Mesenchymal stem cell (in vitro differentiated cells and primary cell): ENCODE measurements at regions not wholly inside any gene's neighbourhood (a gene's known extent, or its start where the extent isn't known, plus 50 kb on each side); places are given as distances from the start of the nearest gene placed in this dataset.
A peak's percentile ranks its signal among the peaks of the same experiment; 100 is the strongest.

ENCODE experiments used
- DNase-seq: peaks from one replicate; pipeline ENCODE4 v3.0.0-alpha.2; 2013
- H2AFZ ChIP-seq: one replicate; pipeline ENCODE4 v1.6.1; 2013; ENCODE audit warnings: low read depth, mild to moderate bottlenecking, control low read depth, inconsistent platforms, low read length, moderate library complexity
- H2AK5ac ChIP-seq: 2 replicates; pipeline ENCODE4 v1.6.1; 2013; ENCODE audit warnings: low read length, moderate library complexity, mild to moderate bottlenecking, inconsistent platforms; ENCODE audit not compliant: severe bottlenecking
- H2BK120ac ChIP-seq: one replicate; pipeline ENCODE4 v1.6.1; 2013; ENCODE audit warnings: low read depth, mild to moderate bottlenecking, inconsistent platforms, low read length, moderate library complexity
- H2BK12ac ChIP-seq, 2 experiments: one replicate each; pipeline ENCODE4 v1.6.1; 2013; ENCODE audit warnings: inconsistent platforms in 2 of 2, low read length in 2 of 2, mild to moderate bottlenecking in 2 of 2, moderate library complexity in 2 of 2, control low read depth in 1 of 2
- H2BK15ac ChIP-seq: one replicate; pipeline ENCODE4 v1.6.1; 2013; ENCODE audit warnings: mild to moderate bottlenecking, low read depth, inconsistent platforms; ENCODE audit not compliant: poor library complexity, severe bottlenecking
- H2BK5ac ChIP-seq: 2 replicates; pipeline ENCODE4 v1.6.1; 2013; ENCODE audit warnings: low read depth, mild to moderate bottlenecking, low read length, control low read depth, inconsistent platforms; ENCODE audit not compliant: poor library complexity, severe bottlenecking
- H3K14ac ChIP-seq, 2 experiments: one replicate each; pipeline ENCODE4 v1.6.1; 2013; ENCODE audit warnings: inconsistent platforms in 2 of 2, low read length in 2 of 2, control low read depth in 1 of 2, mild to moderate bottlenecking in 1 of 2, moderate library complexity in 1 of 2
- H3K18ac ChIP-seq, 2 experiments: one replicate each; pipeline ENCODE4 v1.6.1; 2013; ENCODE audit warnings: inconsistent platforms in 2 of 2, low read length in 2 of 2, control low read depth in 1 of 2, low read depth in 1 of 2, mild to moderate bottlenecking in 1 of 2
- H3K23ac ChIP-seq, 2 experiments: one replicate each; pipeline ENCODE4 v1.6.1; 2013; ENCODE audit warnings: inconsistent platforms in 2 of 2, low read length in 2 of 2, mild to moderate bottlenecking in 2 of 2, moderate library complexity in 2 of 2, control low read depth in 1 of 2
- H3K27ac ChIP-seq: 2 replicates; pipeline ENCODE4 v1.5.1; 2013; ENCODE audit warnings: mild to moderate bottlenecking, moderate library complexity, low read length, control low read depth, inconsistent platforms; ENCODE audit not compliant: poor library complexity, severe bottlenecking
- H3K27me3 ChIP-seq, 2 experiments: 2 replicates each; pipeline versions ENCODE4 v1.6.1 to v1.7.0; 2013; ENCODE audit warnings: low read length in 2 of 2, mild to moderate bottlenecking in 2 of 2, moderate library complexity in 2 of 2, control low read depth in 1 of 2, inconsistent platforms in 1 of 2; ENCODE audit not compliant: control insufficient read depth in 1 of 2, insufficient read depth in 1 of 2
- H3K36me3 ChIP-seq, 2 experiments: 2 replicates each; pipeline versions ENCODE4 v1.6.1 to v1.7.0; 2013; ENCODE audit warnings: low read length in 2 of 2, control low read depth in 1 of 2, inconsistent platforms in 1 of 2, low read depth in 1 of 2, mild to moderate bottlenecking in 1 of 2; ENCODE audit not compliant: insufficient read depth in 2 of 2, control insufficient read depth in 1 of 2
- H3K4ac ChIP-seq, 2 experiments: one replicate each; pipeline ENCODE4 v1.6.1; 2013; ENCODE audit warnings: inconsistent platforms in 2 of 2, low read length in 2 of 2, mild to moderate bottlenecking in 2 of 2, moderate library complexity in 2 of 2, control low read depth in 1 of 2, low read depth in 1 of 2
- H3K4me1 ChIP-seq: 2 replicates; pipeline ENCODE4 v1.6.1; 2013; ENCODE audit warnings: low read depth, low read length, control low read depth; ENCODE audit not compliant: control insufficient read depth, insufficient read depth
- H3K4me2 ChIP-seq: 2 replicates; pipeline ENCODE4 v1.6.1; 2013; ENCODE audit warnings: low read length, mild to moderate bottlenecking, inconsistent platforms; ENCODE audit not compliant: poor library complexity, severe bottlenecking
- H3K4me3 ChIP-seq, 2 experiments: 2 replicates each; pipeline versions ENCODE4 v1.5.1 to v1.7.0; 2013; ENCODE audit warnings: low read length in 2 of 2, mild to moderate bottlenecking in 2 of 2, control low read depth in 1 of 2, low read depth in 1 of 2; ENCODE audit not compliant: insufficient read depth in 1 of 2
- H3K79me1 ChIP-seq: replicated peaks from 2 replicates; pipeline ENCODE4 v1.6.1; 2013; ENCODE audit warnings: mild to moderate bottlenecking, control low read depth, low read length, inconsistent platforms; ENCODE audit not compliant: poor library complexity, severe bottlenecking
- H3K9ac ChIP-seq: 2 replicates; pipeline ENCODE4 v1.7.0; 2013; ENCODE audit warnings: mild to moderate bottlenecking, low read length, moderate library complexity
- H3K9me3 ChIP-seq: 2 replicates; pipeline ENCODE4 v1.7.0; 2013; ENCODE audit warnings: mild to moderate bottlenecking, low read length; ENCODE audit not compliant: control insufficient read depth
- H4K8ac ChIP-seq: one replicate; pipeline ENCODE4 v1.6.1; 2013; ENCODE audit warnings: inconsistent platforms, mild to moderate bottlenecking, low read length, moderate library complexity
- H4K91ac ChIP-seq: one replicate; pipeline ENCODE4 v1.6.1; 2013; ENCODE audit warnings: mild to moderate bottlenecking, low read length, inconsistent platforms
- WGBS: methylation state at CpG from one replicate; pipeline ENCODE4 v1.1.7; 2013; ENCODE audit warnings: mixed read lengths; 5-methylcytosine and 5-hydroxymethylcytosine counted together

- no peak overlapping the region for H2BK5ac ChIP-seq
- H3K27me3 ChIP-seq = peaks cover 0 to 9% of the 10 kb centered on the region in 2 experiments
- no peak overlapping the region for H3K9ac ChIP-seq
- no peak overlapping the region for H4K8ac ChIP-seq
- H3K36me3 ChIP-seq = no peaks in the 10 kb centered on the region
- H3K23ac ChIP-seq = no peak overlapping the region
- H2AK5ac ChIP-seq = no peak overlapping the region
- H3K14ac ChIP-seq = no peak overlapping the region
- no peaks in the 10 kb centered on the region for H3K9me3 ChIP-seq
- H2AFZ ChIP-seq = no peak overlapping the region
- no peak overlapping the region for H2BK12ac ChIP-seq
- H3K4me2 ChIP-seq = no peak overlapping the region
- no peaks in the 10 kb centered on the region for H3K79me1 ChIP-seq
- no peak overlapping the region for H3K27ac ChIP-seq
- H3K4ac ChIP-seq = no peak overlapping the region
- no peak overlapping the region for H3K4me3 ChIP-seq
- no peak for DNase-seq
- no peak overlapping the region for H2BK15ac ChIP-seq
- no peak overlapping the region for H4K91ac ChIP-seq
- no peak overlapping the region for H3K18ac ChIP-seq
- H2BK120ac ChIP-seq = no peak overlapping the region
- 80% methylated on average over 7 of the region's 7 CpGs for WGBS
- H3K4me1 ChIP-seq = no peaks in the 10 kb centered on the region
Observed at GRCh38 chr3:139252719-139253118, 91.1 kb upstream of the MRPS22 start.

- Histone ChIP-seq H3K18ac (no peak overlapping the region), H4K8ac (no peak overlapping the region), H3K4me3 (no peak overlapping the region), H3K4me2 (no peak overlapping the region), H2BK15ac (no peak overlapping the region), H3K27me3 (peaks cover 0 to 13% of the 10 kb centered on the region in 2 experiments), H3K9ac (no peak overlapping the region), H2BK120ac (no peak overlapping the region), H2AFZ (no peak overlapping the region), H2AK5ac (no peak overlapping the region), H3K23ac (no peak overlapping the region), H2BK5ac (no peak overlapping the region), H4K91ac (no peak overlapping the region), H3K4me1 (no peaks in the 10 kb centered on the region), H3K27ac (no peak overlapping the region), H2BK12ac (no peak overlapping the region), H3K36me3 (no peaks in the 10 kb centered on the region), H3K14ac (no peak overlapping the region), H3K4ac (no peak overlapping the region), H3K9me3 (no peaks in the 10 kb centered on the region), H3K79me1 (no peaks in the 10 kb centered on the region)
- DNase-seq = no peak
- WGBS = 61% methylated on average over 4 of the region's 4 CpGs
Observed at GRCh38 chr3:139258276-139258675, 85.5 kb upstream of the MRPS22 start.

GRCh38 chr3:139259398-139259797 is 84.4 kb upstream of the MRPS22 start:
- Histone ChIP-seq H3K4ac (no peak overlapping the region), H3K79me1 (no peaks in the 10 kb centered on the region), H4K8ac (no peak overlapping the region), H2BK120ac (no peak overlapping the region), H4K91ac (no peak overlapping the region), H3K4me2 (no peak overlapping the region), H2BK15ac (no peak overlapping the region), H2BK12ac (no peak overlapping the region), H2BK5ac (no peak overlapping the region), H3K23ac (no peak overlapping the region), H3K36me3 (no peaks in the 10 kb centered on the region), H3K4me1 (no peaks in the 10 kb centered on the region), H3K27me3 (peaks cover 0 to 13% of the 10 kb centered on the region in 2 experiments), H3K14ac (no peak overlapping the region), H3K4me3 (no peak overlapping the region), H3K18ac (no peak overlapping the region), H3K27ac (no peak overlapping the region), H3K9ac (no peak overlapping the region), H3K9me3 (no peaks in the 10 kb centered on the region), H2AFZ (no peak overlapping the region), H2AK5ac (no peak overlapping the region)
- 40% methylated on average over 2 of the region's 2 CpGs for WGBS
- DNase-seq = no peak

- Histone ChIP-seq H3K27ac (no peak overlapping the region), H3K4me3 (no peak overlapping the region), H3K36me3 (no peaks in the 10 kb centered on the region), H3K4me2 (no peak overlapping the region), H2BK12ac (no peak overlapping the region), H3K4ac (no peak overlapping the region), H2AFZ (no peak overlapping the region), H2BK15ac (peak overlapping the region; percentile 1), H3K9me3 (no peaks in the 10 kb centered on the region), H3K23ac (no peak overlapping the region), H3K9ac (no peak overlapping the region), H3K79me1 (no peaks in the 10 kb centered on the region), H2BK120ac (no peak overlapping the region), H2BK5ac (no peak overlapping the region), H3K14ac (no peak overlapping the region), H2AK5ac (no peak overlapping the region), H3K27me3 (peaks cover 0 to 18% of the 10 kb centered on the region in 2 experiments), H4K91ac (no peak overlapping the region), H4K8ac (no peak overlapping the region), H3K4me1 (no peaks in the 10 kb centered on the region), H3K18ac (peak overlapping the region in 1 of 2 experiments; percentile 2)
- no peak for DNase-seq
- WGBS = 49% methylated on average over 3 of the region's 3 CpGs
Observed at GRCh38 chr3:139260041-139260486, 83.8 kb upstream of the MRPS22 start.
